ENCODE measurements at regions not wholly inside any gene's neighbourhood (a gene's known extent, or its start where the extent isn't known, plus 50 kb on each side); places are given as distances from the start of the nearest gene placed in this dataset.

- H3K4me3 Mint-ChIP-seq: no peak overlapping the region
Observed at GRCh38 chr5:104016646-104017045, 454.1 kb upstream of the NUDT12 start.

More at GRCh38 chr5:104016646-104017045, 454.1 kb upstream of the NUDT12 start:
- H3K27me3 ChIP-seq (ENCODE audit: insufficient read depth, low read length): no peaks in the 10 kb centered on the region
- H3K4me2 ChIP-seq (ENCODE audit: insufficient read depth, insufficient read length, low read length): no peak overlapping the region
- no peak overlapping the region for H3K4ac ChIP-seq (ENCODE audit: low read depth, low read length)
- peaks cover 8 to 19% (median 9%) of the 10 kb centered on the region in 3 experiments for H3K36me3 Mint-ChIP-seq (ENCODE audit: insufficient read depth in 1 of 3, low read depth in 3 of 3)
- no peak overlapping the region for H2AK5ac ChIP-seq (ENCODE audit: insufficient read length, low read length)
- no peaks in the 10 kb centered on the region for H3K4me1 ChIP-seq (ENCODE audit: insufficient read depth, low read length)
- no peaks in the 10 kb centered on the region for H3K27me3 Mint-ChIP-seq (ENCODE audit: low read depth)
- H2BK5ac ChIP-seq (ENCODE audit: insufficient read length, low read length): no peak overlapping the region
- no peak overlapping the region for H3K14ac ChIP-seq (ENCODE audit: insufficient read depth, low read length)
- no peak for TF ChIP-seq CTCF (conservative IDR thresholded peaks at IDR 0.05)
- H3K79me2 ChIP-seq (ENCODE audit: insufficient read depth, low read length): no peaks in the 10 kb centered on the region
- H2BK20ac ChIP-seq (ENCODE audit: low read depth, low read length, poor library complexity, severe bottlenecking): no peak overlapping the region
- H3T11ph ChIP-seq (ENCODE audit: low read length): no peak overlapping the region
- no peak overlapping the region for H3K9ac ChIP-seq (ENCODE audit: extremely low read depth, insufficient read length, low read length)
- no peak overlapping the region for H2BK15ac ChIP-seq (ENCODE audit: low read depth, low read length)
- no CpG with 5 or more reads among the region's 3 CpGs for WGBS (ENCODE audit: extremely low coverage, insufficient read length, low lambda C conversion rate)
- H4K5ac ChIP-seq (ENCODE audit: insufficient read length, low read depth, low read length): no peak overlapping the region
- H4K20me1 ChIP-seq (ENCODE audit: control insufficient read depth, insufficient read depth, insufficient read length): no peaks in the 10 kb centered on the region
- no peak for DNase-seq
- no peak overlapping the region for H2AFZ ChIP-seq (ENCODE audit: low read length)
- no peaks in the 10 kb centered on the region for H3K9me3 ChIP-seq (ENCODE audit: control insufficient read depth, low read depth, low read length)
- no peak overlapping the region for H2BK12ac ChIP-seq (ENCODE audit: insufficient read length, low read depth, low read length)
- H4K91ac ChIP-seq (ENCODE audit: insufficient read length, low read depth, low read length): no peak overlapping the region
- H2BK120ac ChIP-seq (ENCODE audit: low read depth, low read length, poor library complexity, severe bottlenecking): no peak overlapping the region
- no peak overlapping the region for H3K23ac ChIP-seq (ENCODE audit: insufficient read length, low read depth, low read length)
- no peak overlapping the region for H3K56ac ChIP-seq (ENCODE audit: insufficient read length, low read depth, low read length)
- no peaks in the 10 kb centered on the region for H3K23me2 ChIP-seq (ENCODE audit: insufficient read length, low read depth, low read length, poor library complexity, severe bottlenecking)
- H3K18ac ChIP-seq (ENCODE audit: insufficient read length, low read depth, low read length): no peak overlapping the region
- 0 out of 4 replicates have a peak, but pooled peaks cover 0 to 2% of the 10 kb centered on the region in 2 experiments for H3K4me1 Mint-ChIP-seq
- peaks cover 11 to 16% of the 10 kb centered on the region in 2 experiments; a peak in 4 of 5 replicates for H3K9me3 Mint-ChIP-seq
- no peak overlapping the region for H4K8ac ChIP-seq (replicated peaks; ENCODE audit: insufficient read length, low read depth, low read length)
- H3K27ac Mint-ChIP-seq: no peak overlapping the region
- H3K79me1 ChIP-seq (ENCODE audit: insufficient read depth, low read depth, low read length, poor library complexity, severe bottlenecking): no peaks in the 10 kb centered on the region
- no peak overlapping the region for H3K27ac ChIP-seq (ENCODE audit: insufficient read length, low read depth, low read length)
